PC-9 (cell line): ENCODE measurements at regions not wholly inside any gene's neighbourhood (a gene's known extent, or its start where the extent isn't known, plus 50 kb on each side); places are given as distances from the start of the nearest gene placed in this dataset.
"Not testable (repeated sequence)": the region's sequence is repeated elsewhere in the genome, so short reads cannot be mapped to it uniquely, and the experiment has no call there.

Experiments used
- EZH2 ChIP-seq: fragments of 200-600 bp; sonication (generic); IDR thresholded peaks from 2 replicates; pipeline ENCODE4 v1.8.0; 2017; ENCODE audit warnings: antibody characterized with exemption, low read depth
- TF ChIP-seq, protein P1 (sequence below): fragments of 200-600 bp; sonication (generic); conservative IDR thresholded peaks from 2 replicates; pipeline ENCODE4 v1.6.1; 2017; ENCODE audit warnings: mixed run types, antibody characterized with exemption, mild to moderate bottlenecking, moderate library complexity

DNA sequence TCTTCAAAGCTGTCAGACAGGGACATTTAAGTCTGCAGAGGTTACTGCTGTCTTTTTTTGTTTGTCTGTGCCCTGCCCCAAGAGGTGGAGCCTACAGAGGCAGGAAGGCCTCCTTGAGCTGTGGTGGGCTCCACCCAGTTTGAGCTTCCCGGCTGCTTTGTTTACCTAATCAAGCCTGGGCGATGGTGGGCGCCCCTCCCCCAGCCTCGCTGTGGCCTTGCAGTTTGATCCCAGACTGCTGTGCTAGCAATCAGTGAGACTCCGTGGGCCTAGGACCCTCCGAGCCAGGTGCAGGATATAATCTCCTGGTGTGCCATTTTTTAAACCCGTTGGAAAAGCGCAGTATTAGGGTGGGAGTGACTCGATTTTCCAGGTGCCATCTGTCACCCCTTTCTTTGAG lies 918.7 kb upstream of the MAN1A1 start:
- TF ChIP-seq, protein P1, sequence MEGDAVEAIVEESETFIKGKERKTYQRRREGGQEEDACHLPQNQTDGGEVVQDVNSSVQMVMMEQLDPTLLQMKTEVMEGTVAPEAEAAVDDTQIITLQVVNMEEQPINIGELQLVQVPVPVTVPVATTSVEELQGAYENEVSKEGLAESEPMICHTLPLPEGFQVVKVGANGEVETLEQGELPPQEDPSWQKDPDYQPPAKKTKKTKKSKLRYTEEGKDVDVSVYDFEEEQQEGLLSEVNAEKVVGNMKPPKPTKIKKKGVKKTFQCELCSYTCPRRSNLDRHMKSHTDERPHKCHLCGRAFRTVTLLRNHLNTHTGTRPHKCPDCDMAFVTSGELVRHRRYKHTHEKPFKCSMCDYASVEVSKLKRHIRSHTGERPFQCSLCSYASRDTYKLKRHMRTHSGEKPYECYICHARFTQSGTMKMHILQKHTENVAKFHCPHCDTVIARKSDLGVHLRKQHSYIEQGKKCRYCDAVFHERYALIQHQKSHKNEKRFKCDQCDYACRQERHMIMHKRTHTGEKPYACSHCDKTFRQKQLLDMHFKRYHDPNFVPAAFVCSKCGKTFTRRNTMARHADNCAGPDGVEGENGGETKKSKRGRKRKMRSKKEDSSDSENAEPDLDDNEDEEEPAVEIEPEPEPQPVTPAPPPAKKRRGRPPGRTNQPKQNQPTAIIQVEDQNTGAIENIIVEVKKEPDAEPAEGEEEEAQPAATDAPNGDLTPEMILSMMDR = not testable (repeated sequence)
- not testable (repeated sequence) for TF ChIP-seq EZH2
